Skin of body (tissue), 1 donor: ENCODE measurements at regions not wholly inside any gene's neighbourhood (a gene's known extent, or its start where the extent isn't known, plus 50 kb on each side); places are given as distances from the start of the nearest gene placed in this dataset.

Source experiments
- DNase-seq: peaks from one replicate; lab custom pipeline; 2025; lab: John Stamatoyannopoulos, UW

DNA sequence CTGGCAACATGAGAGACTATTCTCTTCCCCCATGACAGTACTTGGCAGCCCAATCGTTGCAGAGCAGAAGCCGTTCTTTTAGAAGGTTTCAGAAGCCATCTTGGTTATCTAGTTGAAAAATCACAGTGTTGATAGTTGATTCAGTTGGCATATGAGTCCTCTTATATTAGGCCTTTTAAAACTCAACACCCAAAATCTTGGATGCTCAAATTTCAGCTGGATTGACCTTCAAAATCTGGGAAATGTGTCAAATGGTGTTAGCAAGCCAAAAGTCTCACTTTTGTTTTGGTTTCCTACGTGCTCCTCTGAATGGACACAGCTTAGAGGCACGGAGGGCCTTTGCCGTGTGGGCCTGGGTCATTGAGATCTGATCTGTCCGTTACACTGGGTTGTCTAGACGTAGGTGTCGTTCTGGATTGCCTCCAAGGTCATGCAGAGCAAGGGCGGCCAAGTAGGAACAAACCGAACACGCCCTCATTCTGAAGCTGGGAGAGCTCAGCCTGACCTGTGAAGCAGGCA is 59.3 kb upstream of the BMPER start:
- no peak for DNase-seq

DNA sequence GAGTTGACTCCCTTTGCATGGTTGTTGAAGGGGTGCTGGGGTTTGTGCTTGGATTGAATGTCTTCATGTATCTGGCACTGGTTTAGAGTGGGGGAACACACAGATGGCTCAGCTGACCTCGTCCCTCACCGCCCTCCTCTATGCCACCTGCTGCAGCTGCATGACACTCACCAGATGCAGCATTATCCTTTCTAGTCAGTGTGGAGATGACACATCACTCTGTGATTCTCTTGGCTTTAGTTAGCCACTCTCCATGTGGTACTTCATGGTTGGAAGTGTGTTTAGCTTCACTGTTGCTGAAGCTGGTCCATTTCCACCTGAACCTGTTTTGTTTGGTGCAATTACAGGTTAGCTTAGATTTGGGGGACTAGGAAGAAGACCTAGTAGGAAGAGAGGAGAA is 56.3 kb upstream of the BMPER start:
- no peak for DNase-seq

DNA sequence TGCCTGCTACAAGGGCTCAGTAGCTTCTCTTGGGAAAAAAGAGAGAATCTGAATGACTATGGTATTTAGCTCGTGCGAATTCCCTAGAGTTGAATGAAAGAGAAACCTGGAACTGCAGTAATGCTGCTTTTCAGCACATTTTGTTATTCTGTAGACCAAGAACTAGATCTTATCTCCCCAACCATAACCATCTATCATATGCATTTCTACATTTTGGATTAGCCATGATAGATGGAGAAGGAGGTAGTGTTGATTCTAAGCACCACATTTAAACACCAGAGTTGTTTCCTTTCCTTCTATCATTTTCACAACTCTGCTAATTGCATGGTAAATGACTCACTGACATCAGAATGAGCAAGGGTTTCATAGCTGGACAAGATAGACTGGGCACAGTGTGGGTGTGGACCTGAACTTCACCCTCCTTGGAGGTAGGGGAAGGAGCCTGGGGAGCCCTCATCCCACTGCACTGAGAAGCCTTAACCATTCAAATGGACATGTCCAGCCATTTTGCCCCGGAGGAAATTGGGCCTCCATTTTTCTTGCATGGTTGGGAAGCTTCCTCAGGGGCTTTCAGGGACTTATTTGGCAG is 55.3 kb upstream of the BMPER start:
- DNase-seq = no peak

DNA sequence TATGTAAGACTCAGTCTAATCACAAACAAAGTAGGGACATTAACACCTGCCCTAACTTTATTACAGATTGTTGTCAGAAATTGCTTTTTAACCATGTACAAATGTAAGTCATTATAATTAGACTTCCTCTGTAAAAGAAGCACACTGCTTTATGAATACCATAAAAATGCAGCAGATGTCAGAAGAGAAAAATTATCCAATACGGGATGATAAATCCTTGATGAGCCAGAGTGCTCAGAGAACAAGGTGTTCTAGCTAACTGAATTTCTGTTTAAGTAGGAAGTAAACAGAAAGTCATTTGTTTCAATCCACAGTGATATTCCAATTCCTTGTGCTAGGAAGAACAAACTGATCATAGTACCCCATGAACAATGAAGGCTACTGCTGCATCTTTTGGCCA is 54.6 kb upstream of the BMPER start:
- no peak for DNase-seq

DNA sequence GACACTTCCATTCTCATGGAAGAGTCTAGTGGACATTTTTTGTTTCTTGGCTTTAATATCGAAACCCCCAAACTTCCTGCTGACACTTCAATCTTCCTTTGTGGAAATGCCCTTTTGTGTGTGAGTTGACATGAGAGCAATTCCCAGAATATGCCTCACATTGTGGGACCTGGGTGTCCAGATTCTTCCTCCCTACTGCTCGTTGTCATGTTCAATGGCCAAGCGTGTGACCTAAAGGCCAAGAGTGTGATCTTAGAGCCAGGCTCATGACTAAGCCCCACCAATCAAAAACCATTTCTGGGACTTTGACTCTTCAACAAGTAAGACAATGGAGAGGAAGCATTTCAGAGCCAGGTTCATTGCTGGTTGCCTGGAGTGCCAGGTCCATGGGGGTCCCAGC is 52.5 kb upstream of the BMPER start:
- no peak for DNase-seq

DNA sequence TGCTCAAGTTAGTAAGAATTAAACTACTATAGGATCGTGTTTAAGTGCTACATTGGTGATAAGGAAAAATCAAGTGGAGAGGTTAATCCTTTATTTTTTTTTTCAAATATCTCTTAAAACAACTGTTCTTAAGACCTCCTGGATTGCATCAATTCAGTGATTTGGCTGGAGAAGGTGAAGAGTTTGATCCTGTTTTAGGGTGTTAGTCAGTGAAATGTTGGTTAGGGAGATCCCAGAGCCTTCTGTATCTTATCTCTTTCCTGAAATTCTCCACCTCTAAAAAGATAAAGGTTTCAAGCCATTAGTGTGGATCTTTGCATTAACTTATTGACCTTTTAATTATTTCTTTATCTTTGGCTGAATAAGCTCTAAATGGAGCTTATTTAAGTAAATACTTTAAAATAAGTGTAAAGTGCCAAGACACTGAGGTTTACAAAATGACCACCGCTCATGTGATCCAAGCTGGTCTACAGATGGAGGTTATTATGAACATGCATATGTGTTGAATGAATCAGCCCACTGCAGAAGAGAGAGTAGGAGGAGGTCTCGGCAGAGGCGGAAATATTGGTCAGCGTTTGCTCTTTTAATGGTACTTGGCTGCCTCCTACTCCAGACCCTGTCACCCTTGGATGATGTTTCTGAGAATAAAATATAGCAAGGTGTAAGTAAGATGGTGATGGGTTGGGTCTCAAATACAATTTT is 51.8 kb upstream of the BMPER start:
- DNase-seq = no peak

DNA sequence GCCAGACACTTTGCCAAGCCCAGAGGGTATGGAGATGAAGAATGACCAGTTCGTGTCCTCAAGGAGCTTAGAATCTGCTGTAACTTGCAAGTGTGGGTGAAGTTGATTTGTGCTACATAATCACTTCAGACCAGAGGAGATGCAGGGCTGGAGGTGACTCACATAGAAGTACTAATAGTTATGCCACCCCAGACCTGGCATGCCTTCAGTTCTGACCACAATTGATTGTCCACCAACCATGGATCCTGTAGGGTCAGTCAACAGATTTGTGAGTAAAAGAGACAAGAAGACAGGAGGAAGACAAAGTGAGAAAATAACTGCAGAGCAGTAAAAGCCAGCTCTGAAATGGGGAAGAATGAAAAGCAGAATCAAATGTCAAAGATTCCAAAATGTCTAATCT is 51.2 kb upstream of the BMPER start:
- no peak for DNase-seq

DNA sequence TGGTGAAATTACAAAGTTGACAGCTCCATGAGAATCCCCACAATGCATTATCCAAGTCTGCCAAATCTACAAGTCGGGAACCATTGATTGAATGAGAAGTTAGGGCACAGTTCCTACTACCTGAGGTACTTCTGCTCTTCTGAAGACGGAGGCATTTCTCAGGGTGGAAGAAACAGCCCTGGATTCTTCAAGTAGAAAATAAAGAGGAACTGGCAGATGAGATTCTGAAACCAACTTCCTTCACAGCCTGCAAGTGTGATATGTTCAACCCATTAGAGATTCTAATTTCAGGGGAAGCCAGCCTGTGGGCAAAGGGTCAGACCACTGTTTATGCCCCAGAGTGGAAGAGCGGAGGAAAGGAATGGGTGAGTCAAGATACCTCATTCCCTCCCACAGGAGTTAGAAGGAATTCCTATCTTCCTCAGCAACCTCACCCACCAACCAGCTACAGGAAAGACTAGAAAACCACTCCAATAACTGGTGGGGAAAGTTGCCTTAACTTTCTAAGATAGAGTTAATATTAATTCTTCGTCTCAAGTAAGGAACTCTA is 50.5 kb upstream of the BMPER start:
- no peak for DNase-seq
